CD4-positive, alpha-beta T cell (primary cell): ENCODE measurements at regions not wholly inside any gene's neighbourhood (a gene's known extent, or its start where the extent isn't known, plus 50 kb on each side); places are given as distances from the start of the nearest gene placed in this dataset.

ENCODE experiments used
- ATAC-seq: fragments of 200-7000 bp; cut with Tn5 transposase; one replicate; pipeline ENCODE4 v1.10.0; 2022; ENCODE audit warnings: mild to moderate bottlenecking; ENCODE audit not compliant: poor library complexity
- CTCF ChIA-PET: fragments of 350-600 bp; sonication (Branson Sonifier 250); formaldehyde crosslinking; loops from one replicate; lab custom pipeline; 2021; ENCODE audit warnings: antibody characterized with exemption, inconsistent platforms; lab: Charles Lee
- POLR2A ChIA-PET: fragments of 350-600 bp; sonication (Branson Sonifier 250); formaldehyde crosslinking; loops from one replicate; lab custom pipeline; 2021; ENCODE audit warnings: antibody characterized with exemption, inconsistent platforms; lab: Charles Lee
- DNase-seq, 14 experiments: peaks; one replicate each; pipeline ENCODE4 v3.0.0-alpha.2; 2013 to 2020; ENCODE audit warnings: mixed read lengths in 2 of 14
- H3K27ac ChIP-seq, 2 donors: one replicate each; pipeline versions ENCODE4 v1.5.1 to v1.7.0; 2013; ENCODE audit warnings: low read length in 2 of 2, low read depth in 1 of 2, mild to moderate bottlenecking in 1 of 2
- H3K27me3 ChIP-seq, 2 experiments: 1 replicate in 1 of 2; 2 replicates in 1 of 2; pipeline versions ENCODE4 v1.6.1 to v1.7.0; 2013; ENCODE audit warnings: low read length in 2 of 2, control low read depth in 1 of 2, mild to moderate bottlenecking in 1 of 2, moderate library complexity in 1 of 2; ENCODE audit not compliant: insufficient read depth in 2 of 2, control insufficient read depth in 1 of 2
- H3K36me3 ChIP-seq: one replicate; pipeline ENCODE4 v1.6.1; 2013; ENCODE audit warnings: low read length, control low read depth; ENCODE audit not compliant: insufficient read depth
- H3K4me1 ChIP-seq: one replicate; pipeline ENCODE4 v1.6.1; 2013; ENCODE audit warnings: low read length, control low read depth; ENCODE audit not compliant: insufficient read depth
- H3K4me3 ChIP-seq: one replicate; pipeline ENCODE4 v1.5.1; 2013; ENCODE audit warnings: mild to moderate bottlenecking, low read length, moderate library complexity
- H3K9me3 ChIP-seq, 2 experiments: 1 replicate in 1 of 2; 2 replicates in 1 of 2; pipeline versions ENCODE4 v1.6.1 to v1.7.0; 2013; ENCODE audit warnings: low read length in 2 of 2, mild to moderate bottlenecking in 2 of 2, control low read depth in 1 of 2, moderate library complexity in 1 of 2; ENCODE audit not compliant: control insufficient read depth in 1 of 2, insufficient read depth in 1 of 2
- H3K27ac Mint-ChIP-seq: one replicate; pipeline ENCODE4 v1.8.0; 2020; ENCODE audit warnings: mixed read lengths
- H3K27me3 Mint-ChIP-seq: one replicate; pipeline ENCODE4 v1.8.0; 2021; ENCODE audit warnings: mixed read lengths
- H3K36me3 Mint-ChIP-seq: one replicate; pipeline ENCODE4 v1.8.0; 2021; ENCODE audit warnings: low read depth, mixed read lengths
- H3K4me1 Mint-ChIP-seq: one replicate; pipeline ENCODE4 v1.8.0; 2021; ENCODE audit warnings: low read depth, mixed read lengths
- H3K4me3 Mint-ChIP-seq: one replicate; pipeline ENCODE4 v1.8.0; 2020; ENCODE audit warnings: mild to moderate bottlenecking, mixed read lengths
- H3K9me3 Mint-ChIP-seq: one replicate; pipeline ENCODE4 v1.8.0; 2020; ENCODE audit warnings: mixed read lengths
- CTCF ChIP-seq: fragments of 200-600 bp; IDR thresholded peaks from one replicate; pipeline ENCODE4 v1.8.0; 2022; ENCODE audit warnings: antibody characterized with exemption, mild to moderate bottlenecking
- intact Hi-C, 2 experiments: fragments of 100-400 bp; cut with DNase I in 1 of 2; cut with micrococcal nuclease in 1 of 2; formaldehyde crosslinking; loops; one replicate each; pipeline versions ENCODE4 v1.15.1 to v1.9.0; 2023 to 2025; cut with DNase I, micrococcal nuclease

GRCh38 chr19:29006057-29006735, 206.8 kb downstream of the UQCRFS1 start:
- ATAC-seq (no peak), DNase-seq (no peak)
- no peak overlapping the region for H3K27ac ChIP-seq
- no peaks in the 10 kb centered on the region for H3K4me1 ChIP-seq
- no peak for TF ChIP-seq CTCF
- Mint-ChIP-seq H3K27ac (no peak overlapping the region), H3K27me3 (no peaks in the 10 kb centered on the region), H3K4me3 (no peak overlapping the region), H3K4me1 (no peaks in the 10 kb centered on the region), H3K9me3 (no peaks in the 10 kb centered on the region), H3K36me3 (no peaks in the 10 kb centered on the region)
- CTCF ChIA-PET = no interaction called here
- intact Hi-C loops = no loop called here
- H3K4me3 ChIP-seq = no peak overlapping the region
- POLR2A ChIA-PET = no interaction called here
- H3K27me3 ChIP-seq = no peaks in the 10 kb centered on the region
- H3K36me3 ChIP-seq = no peaks in the 10 kb centered on the region
- H3K9me3 ChIP-seq = peaks cover 0 to 22% of the 10 kb centered on the region in 2 experiments

GRCh38 chr19:29004796-29005195, 208.2 kb downstream of the UQCRFS1 start:
- H3K4me3 ChIP-seq = no peak overlapping the region
- H3K9me3 ChIP-seq = peaks cover 0 to 17% of the 10 kb centered on the region in 2 experiments
- no peak for ATAC-seq
- Mint-ChIP-seq H3K4me3 (no peak overlapping the region), H3K36me3 (no peaks in the 10 kb centered on the region), H3K27me3 (no peaks in the 10 kb centered on the region), H3K4me1 (no peaks in the 10 kb centered on the region), H3K27ac (no peak overlapping the region), H3K9me3 (no peaks in the 10 kb centered on the region)
- H3K36me3 ChIP-seq = no peaks in the 10 kb centered on the region
- no peaks in the 10 kb centered on the region for H3K4me1 ChIP-seq
- no peak for DNase-seq
- TF ChIP-seq CTCF = no peak
- ChIA-PET POLR2A (interaction anchor here (1.1 kb wide), 1 partner anchor 34 kb away, joined by 3 read pairs; no protein-coding TSS in a partner anchor), CTCF (no interaction called here)
- H3K27me3 ChIP-seq = no peaks in the 10 kb centered on the region
- intact Hi-C loops = no loop called here
- H3K27ac ChIP-seq = no peak overlapping the region

- no peak overlapping the region for H3K27ac Mint-ChIP-seq
- Histone ChIP-seq H3K9me3 (peaks cover 0 to 21% of the 10 kb centered on the region in 2 experiments), H3K4me1 (no peaks in the 10 kb centered on the region), H3K27me3 (no peaks in the 10 kb centered on the region), H3K27ac (no peak overlapping the region), H3K36me3 (no peaks in the 10 kb centered on the region), H3K4me3 (no peak overlapping the region)
- no peak overlapping the region for H3K4me3 Mint-ChIP-seq
- DNase-seq (no peak), ATAC-seq (no peak)
- CTCF ChIA-PET = no interaction called here
- H3K4me1 Mint-ChIP-seq = no peaks in the 10 kb centered on the region
- no peaks in the 10 kb centered on the region for H3K36me3 Mint-ChIP-seq
- TF ChIP-seq CTCF = no peak
- intact Hi-C loops = no loop called here
- H3K9me3 Mint-ChIP-seq = no peaks in the 10 kb centered on the region
- POLR2A ChIA-PET = no interaction called here
- H3K27me3 Mint-ChIP-seq = no peaks in the 10 kb centered on the region
Measured at GRCh38 chr19:29003641-29004409, 209.1 kb downstream of the UQCRFS1 start.
